ENCODE measurements at regions not wholly inside any gene's neighbourhood (a gene's known extent, or its start where the extent isn't known, plus 50 kb on each side); places are given as distances from the start of the nearest gene placed in this dataset.

DNA sequence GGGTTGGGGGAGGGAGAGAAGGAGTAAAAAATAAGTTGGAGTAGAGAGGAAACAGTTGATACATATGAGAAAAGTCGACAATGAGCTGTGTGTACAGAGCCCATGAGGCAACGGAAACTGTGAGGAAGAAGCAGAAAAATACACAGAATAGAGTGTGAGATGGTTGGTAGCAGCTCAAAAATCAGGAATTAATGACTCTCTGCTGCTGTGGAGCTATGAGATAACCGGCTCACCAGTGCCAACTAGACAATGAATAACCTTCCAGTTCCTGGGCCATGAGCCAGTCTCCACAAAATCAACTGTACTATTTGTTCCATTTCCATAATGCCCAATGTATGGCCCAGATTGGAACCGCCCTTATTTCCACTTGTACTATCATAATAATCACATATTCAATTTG, 53.1 kb upstream of the NREP start:
- TF ChIP-seq, protein P1, sequence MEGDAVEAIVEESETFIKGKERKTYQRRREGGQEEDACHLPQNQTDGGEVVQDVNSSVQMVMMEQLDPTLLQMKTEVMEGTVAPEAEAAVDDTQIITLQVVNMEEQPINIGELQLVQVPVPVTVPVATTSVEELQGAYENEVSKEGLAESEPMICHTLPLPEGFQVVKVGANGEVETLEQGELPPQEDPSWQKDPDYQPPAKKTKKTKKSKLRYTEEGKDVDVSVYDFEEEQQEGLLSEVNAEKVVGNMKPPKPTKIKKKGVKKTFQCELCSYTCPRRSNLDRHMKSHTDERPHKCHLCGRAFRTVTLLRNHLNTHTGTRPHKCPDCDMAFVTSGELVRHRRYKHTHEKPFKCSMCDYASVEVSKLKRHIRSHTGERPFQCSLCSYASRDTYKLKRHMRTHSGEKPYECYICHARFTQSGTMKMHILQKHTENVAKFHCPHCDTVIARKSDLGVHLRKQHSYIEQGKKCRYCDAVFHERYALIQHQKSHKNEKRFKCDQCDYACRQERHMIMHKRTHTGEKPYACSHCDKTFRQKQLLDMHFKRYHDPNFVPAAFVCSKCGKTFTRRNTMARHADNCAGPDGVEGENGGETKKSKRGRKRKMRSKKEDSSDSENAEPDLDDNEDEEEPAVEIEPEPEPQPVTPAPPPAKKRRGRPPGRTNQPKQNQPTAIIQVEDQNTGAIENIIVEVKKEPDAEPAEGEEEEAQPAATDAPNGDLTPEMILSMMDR (IDR thresholded peaks at IDR 0.05; ENCODE audit: low read length): no peak
- no peak for TF ChIP-seq EZH2 (optimal IDR thresholded peaks at IDR 0.05; ENCODE audit: low read depth, low read length)
- TF ChIP-seq EZH2phosphoT487 (IDR thresholded peaks at IDR 0.05; ENCODE audit: low read length): no peak

Measured in MM.1S (cell line).